GM18517 (cell line): ENCODE measurements at regions not wholly inside any gene's neighbourhood (a gene's known extent, or its start where the extent isn't known, plus 50 kb on each side); places are given as distances from the start of the nearest gene placed in this dataset.

Experiments used
- ATAC-seq: cut with Tn5 transposase; IDR thresholded peaks from one replicate; pipeline ENCODE4 v1.9.1; 2021; ENCODE audit warnings: mild to moderate bottlenecking, moderate library complexity; ENCODE audit not compliant: unreplicated experiment

DNA sequence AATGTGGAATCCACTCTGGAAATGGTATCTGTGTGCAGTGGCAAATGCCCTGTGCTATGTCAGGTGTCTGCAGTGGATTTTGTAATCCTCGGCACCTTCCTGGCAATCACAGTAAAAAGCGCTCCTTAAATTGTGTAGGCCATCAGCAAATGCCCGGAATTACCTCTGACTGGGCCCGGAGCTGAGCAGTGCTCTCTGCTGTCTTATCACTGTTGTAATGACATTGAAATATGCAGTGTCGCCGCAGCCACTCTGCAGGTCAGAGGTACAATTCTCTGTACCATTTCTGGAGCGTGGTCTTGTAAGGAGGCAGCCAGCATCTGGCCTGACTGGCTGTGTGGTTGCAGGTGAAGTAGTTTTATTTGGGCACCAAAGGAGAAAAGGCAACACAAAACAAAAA is 416.4 kb upstream of the MKI67 start:
- ATAC-seq = no peak

DNA sequence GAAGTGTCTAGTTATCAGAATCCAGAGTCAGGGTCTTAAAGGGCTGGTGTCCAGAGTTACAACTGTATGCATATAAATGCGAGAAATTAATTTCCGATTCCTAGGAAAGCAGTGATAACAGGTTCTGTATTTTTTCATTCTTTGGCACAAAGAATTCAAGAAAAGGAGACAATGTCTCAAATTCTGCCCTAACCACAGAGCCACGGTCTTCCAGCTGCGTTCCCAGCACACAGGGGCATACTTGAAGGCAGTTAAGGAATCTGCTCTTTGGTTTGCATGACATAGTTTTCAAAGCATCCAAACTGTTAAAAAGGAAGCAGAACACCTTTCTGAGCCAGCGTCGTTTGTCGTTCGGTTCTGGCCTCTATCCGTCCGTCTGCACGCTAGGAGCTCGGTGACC is 416.9 kb upstream of the MKI67 start:
- ATAC-seq = no peak

DNA sequence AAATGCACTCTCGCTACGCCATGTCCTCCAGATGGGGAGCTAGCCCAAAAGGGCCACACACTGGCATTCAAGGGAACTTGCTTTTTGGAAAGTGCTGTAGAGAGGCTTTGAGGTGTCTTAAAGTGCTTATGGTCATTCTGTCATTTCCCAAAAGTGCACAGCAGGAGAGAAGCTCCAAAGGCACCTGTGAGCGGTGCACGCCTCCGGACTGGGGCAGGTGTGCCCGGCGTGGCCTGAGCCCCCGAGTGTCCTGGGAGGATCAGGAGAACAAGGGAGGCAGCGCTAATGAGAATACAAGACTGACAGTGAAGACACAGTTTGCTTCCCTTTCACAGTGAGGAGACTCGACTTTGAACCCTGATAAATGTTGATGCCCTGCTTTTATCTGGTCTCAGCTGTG is 419.0 kb upstream of the MKI67 start:
- no peak for ATAC-seq

DNA sequence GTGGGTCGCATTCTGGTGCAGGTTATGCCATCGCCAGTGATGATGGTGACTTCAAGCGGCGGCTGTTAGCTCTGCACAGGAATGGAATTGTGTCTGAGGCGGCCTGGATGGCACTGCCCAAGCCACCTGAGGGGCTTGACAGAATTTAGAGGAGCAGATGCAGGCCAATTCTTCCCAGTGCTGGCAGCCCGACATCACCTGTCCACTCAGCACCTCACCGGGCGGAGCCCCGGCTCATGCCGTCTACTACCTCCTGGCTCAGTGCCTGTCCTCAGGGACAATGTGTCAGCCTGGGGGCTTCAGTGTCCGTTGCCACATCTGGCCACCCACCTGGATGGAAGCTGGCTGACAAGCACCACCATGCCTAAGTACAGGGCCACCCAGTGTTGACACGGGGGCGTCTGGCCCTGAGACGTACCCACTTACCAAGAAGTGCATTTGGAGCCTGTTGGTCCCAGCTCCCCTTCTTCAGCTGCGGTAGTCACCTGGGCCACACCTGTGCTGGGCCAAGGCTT is 420.5 kb upstream of the MKI67 start:
- no peak for ATAC-seq

DNA sequence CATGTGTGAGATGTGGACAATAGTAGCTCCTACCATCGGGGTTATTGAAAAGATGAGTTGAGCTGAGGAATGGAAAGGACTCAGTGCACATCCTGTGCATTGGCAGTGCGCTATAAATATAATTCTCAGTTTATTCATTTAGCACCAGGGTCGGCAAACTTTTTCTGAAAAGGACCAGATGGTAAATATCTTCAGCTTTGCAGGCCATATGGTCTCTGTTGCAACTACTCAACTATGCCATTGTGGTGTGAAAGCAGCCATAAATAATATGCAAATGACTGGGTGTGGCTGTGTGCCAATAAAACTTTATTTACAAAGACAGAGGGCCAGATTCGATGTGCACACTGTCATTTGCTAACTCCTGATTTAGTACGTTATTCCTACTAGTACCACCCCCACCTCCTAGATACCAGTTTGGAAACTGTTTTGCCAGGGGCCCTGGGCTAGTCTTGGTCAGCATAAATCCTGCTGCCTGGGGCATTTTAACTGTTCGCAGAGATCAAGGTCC is 422.9 kb upstream of the MKI67 start:
- no peak for ATAC-seq

DNA sequence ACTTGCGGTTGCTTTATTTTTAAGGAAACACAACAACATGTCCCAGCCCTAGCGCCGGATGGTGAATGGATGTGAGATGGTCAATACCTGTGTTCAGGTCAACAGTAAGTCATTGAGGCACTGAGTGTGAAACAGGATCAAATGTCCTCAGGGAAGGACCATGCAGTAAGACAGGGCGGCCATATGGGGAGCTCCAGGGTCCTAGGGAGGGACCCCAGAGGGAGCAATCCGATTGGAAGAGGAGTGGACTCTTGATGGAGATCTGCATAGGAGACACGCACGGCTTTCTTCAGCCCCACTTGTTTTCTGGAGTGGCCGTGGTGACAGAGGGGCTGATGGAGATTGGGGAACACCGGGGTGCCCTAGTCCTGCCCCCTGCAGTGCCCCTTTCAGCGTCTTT is 423.8 kb upstream of the MKI67 start:
- ATAC-seq = no peak

DNA sequence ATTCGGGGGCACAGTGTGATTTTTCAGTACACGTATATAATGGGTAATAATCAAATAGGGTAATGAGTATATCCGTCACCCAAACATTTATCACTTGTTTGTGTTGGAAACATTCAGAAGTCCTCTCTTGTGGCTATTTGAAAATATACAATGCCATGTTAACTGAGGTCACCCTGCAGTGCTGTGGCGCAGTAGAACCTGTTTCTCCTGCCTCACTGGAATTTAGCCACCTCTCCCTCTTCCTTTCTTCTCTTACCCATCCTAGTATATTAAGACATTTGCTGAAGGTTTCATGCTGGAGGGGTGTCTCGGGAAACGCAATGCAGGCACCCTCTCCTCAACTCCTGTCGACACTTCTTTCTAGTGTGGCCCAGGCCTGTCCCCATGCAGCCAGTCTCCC is 425.3 kb upstream of the MKI67 start:
- no peak for ATAC-seq

DNA sequence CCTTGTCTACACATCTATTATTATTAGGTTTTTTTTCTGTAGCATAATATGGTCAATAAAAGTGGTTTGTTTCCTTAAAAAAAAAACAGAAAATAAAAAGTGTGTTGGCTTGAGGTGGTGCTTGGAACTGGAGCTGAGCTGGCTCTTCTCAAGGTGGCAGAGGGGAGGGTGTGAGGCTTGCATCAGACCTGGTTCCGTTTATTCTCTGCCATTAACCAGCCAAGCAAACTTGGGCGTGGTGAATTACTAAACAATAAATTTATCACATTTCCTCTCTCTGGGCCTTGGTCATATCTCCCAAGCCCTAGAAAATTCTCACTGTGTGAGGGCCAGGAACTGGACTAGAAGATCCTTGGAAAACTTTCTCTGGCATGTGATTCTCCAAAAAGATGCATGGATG is 427.5 kb upstream of the MKI67 start:
- no peak for ATAC-seq

DNA sequence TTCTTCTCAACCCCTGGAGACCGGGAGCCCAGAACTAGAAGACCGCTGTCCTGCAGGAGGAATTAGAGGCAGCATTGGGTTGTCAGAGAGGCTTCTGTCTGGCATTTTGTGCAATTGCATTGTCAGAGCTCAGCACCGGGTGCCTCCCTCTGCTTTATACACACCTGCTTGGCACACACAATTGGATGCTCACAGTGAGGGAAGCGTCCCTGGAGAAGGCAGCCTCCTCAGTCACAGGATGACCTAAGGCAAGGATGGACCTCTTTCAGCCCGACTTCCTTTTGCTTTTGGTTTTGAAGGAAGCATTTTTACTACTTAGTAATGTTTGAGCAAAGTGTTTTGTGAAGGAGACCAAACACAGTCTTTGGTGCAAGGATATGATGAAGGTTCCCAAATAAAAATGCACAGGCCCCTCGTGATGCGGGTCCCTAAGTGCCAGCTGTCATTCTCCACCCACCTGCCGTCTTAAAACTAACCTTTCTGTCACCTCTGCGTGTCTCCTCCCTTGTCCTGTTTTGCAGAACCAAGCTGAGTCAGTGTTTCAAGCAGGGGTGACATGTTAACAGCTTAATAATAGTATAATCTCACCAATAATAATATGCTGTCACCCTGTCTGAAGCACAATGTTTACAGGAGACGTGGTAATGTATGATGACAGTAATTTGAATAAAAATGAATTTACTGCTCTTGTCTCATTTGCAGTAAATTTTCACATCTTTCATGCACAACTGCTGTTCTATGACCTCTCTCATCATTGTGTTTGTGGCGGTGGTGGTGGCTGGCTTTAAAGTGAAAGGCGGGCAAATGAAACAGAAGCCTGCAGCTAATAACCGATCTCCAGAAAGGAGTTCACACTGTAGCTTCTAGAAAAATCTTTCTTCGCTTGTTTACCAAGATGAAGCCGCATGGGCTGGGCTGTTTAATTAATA is 430.2 kb upstream of the MKI67 start:
- no peak for ATAC-seq

DNA sequence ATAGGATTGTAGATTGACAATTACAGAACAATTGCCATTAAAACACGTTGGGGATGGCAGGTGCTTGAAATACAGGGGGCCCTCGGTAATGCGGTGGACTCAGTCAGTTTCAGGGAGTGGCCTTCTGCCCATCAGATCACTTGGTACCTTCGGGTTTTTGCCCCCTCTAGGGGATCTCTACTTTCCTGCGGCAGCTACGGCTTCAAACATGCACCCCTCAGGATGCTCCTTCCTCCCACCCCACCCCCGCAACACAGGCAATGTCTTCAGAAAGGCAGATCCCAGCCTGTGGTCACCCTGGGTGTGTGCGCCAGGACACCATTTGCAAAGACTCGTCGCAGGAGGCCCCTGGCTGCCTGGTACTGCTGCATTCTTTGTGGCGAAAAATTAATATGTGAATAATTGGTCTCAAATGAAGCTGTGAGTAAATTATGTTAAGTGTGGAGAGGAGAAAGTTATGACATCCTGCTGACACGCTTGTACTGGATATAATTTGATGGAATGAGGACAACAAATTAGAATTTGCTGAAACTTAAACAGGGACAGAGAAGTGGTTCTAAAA is 431.0 kb upstream of the MKI67 start:
- ATAC-seq = no peak

DNA sequence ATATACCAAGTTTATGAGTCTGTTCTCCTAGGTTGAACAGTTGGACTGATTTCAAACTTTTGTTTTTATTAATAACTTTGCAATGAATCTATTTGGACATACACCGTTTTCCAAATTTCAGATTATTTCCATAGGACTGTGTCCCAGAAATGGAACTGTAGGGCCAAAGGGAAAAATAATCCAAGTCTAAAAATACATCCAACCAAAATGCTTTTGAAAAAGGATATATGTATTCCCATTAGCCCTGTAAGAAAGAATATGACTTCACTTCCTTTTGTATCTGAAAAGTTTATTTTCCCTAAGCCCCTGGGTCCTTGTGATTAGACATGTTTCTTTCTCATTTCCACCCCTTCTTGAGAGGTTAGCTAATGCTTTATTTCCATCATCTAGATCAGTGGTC is 434.2 kb upstream of the MKI67 start:
- ATAC-seq = no peak

DNA sequence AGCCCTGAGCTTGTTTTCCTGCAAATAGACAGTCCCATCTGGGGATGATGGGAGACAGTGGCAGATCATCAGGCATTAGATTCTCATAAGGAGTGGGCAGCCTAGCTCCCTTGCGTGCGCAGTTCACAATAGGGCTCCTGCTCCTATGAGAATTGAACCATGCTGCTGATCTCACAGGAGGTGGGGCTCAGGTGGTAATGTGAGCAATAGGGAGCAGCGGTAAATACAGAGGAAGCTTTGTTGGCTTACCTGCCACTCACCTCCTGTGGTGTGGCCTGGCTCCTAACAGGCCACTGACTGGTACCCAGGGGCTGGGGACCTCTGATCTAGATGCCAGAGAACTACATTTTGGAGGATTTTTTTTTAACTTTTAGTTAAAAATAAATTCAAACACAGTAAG is 434.8 kb upstream of the MKI67 start:
- ATAC-seq = no peak

DNA sequence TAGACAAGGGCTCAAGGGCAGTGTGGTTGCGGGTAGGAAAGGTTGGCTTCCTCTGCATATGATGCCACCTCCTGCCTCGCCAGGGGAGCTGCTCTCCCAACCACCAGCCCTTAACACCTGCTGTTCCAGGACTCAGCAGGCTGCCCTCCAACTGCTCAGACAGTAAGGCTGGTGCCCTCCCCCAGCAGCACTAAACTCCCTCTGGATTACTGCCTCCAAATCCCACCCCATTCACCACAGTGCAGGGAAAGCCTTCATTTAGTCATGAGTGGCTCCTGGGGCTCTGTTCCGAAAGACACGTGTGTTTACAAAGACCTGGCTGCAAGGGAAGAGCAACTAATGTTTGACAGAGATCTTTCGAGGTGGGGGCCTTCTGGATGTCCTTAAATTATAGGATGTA is 437.2 kb upstream of the MKI67 start:
- ATAC-seq = no peak

DNA sequence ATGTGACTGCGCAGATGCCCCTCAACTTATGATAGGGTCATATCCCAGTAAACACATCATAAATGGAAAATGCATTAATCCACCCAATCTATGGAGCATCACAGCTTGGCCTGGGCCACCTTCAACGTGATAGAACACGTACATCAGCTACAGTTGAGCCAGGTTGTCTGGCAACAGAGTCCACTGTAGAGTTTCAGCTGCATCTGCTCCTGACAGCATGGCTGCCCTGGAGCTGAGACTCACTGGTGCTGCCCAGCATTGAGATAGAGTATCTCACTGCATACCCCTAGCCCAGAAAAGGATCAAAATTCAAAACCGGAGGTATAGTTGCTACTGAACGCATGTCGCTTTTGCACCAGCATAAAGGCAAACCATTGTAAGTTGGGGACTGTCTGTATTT is 437.7 kb upstream of the MKI67 start:
- no peak for ATAC-seq

DNA sequence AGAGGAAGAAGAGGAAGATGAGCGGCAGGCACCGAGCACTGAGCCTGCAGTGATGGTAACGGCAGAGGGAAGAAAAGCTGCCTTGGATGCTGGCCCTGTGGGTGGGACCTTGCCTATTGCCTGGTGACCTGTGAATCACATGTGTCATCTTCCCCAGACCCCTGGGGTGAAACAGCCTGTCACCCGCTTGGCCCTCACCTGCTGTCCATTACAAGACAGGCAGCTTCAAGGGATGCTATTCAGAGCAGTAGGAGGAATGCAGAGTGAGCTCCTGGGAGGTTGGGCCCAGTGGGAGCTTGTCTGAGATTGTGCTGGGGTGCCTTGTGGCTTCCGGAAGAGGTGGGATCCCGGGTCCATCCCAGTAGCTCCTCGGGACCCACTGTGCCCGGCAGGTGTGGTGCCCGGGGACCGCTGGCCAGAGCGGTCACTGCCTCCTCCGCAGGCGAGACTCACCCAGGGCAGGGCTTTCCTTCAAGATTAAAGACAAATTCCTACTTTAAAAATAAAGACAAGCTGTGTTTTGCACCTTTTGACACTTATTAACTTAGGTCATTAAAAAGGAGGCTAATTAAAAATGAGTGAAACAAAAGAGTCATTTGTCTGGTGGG is 440.2 kb upstream of the MKI67 start:
- ATAC-seq = no peak

DNA sequence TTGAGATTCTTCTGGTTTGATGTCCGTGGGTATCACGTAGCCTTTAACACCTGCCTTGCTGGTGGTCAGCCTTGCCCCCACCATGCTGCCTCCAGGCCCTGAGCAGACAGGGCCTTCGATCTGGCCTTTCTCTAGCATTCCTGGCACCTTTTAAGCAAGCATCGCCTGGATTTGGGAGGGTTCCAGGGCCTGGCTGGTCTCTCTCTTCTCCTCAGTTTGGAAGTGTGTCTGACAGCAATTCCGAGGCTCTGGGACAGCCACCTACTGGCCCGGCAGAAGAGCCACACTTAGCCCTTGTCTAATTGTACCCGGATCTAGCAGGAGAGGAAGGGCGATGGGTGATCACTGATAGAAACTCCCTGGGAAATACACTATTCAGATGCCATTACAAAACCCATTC is 441.3 kb upstream of the MKI67 start:
- no peak for ATAC-seq

DNA sequence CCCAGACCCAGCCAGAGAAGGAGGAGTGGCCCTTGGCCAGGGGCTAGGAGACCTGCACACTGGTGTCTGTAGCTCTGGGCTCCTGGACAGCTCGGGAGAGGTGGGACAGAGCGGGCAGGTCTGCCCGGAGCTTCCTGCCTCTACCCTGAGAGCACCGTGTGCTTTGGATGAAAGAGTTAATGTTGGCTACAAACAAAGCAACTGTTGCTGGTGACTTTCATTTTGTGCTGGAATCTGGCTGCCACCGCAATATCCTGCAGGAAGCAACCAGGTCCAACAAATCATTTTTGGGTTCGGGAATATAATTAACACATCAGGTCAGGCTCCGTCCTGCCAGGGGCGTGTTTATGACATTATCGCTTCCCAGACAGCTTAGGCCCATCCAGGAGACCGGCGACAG is 441.8 kb upstream of the MKI67 start:
- ATAC-seq = no peak

DNA sequence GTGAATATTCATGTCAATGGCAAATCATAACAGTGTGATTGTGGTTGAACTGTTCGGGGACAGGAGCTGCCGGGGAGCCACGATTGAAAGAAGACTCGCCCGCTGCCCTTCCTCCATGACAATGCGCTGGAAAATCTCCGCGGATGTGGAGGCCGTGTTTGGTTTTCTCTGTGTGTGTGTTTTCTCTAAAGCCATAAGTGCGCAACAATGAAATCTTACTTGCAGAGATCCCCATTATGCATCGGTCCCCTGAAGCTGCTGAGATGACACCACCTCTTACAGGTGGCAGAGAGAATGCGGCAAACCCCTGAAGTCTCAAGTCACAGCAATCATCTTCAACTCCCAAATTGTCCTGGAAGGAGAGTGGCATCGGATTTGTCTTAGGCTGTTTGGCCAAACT is 442.3 kb upstream of the MKI67 start:
- ATAC-seq = no peak

DNA sequence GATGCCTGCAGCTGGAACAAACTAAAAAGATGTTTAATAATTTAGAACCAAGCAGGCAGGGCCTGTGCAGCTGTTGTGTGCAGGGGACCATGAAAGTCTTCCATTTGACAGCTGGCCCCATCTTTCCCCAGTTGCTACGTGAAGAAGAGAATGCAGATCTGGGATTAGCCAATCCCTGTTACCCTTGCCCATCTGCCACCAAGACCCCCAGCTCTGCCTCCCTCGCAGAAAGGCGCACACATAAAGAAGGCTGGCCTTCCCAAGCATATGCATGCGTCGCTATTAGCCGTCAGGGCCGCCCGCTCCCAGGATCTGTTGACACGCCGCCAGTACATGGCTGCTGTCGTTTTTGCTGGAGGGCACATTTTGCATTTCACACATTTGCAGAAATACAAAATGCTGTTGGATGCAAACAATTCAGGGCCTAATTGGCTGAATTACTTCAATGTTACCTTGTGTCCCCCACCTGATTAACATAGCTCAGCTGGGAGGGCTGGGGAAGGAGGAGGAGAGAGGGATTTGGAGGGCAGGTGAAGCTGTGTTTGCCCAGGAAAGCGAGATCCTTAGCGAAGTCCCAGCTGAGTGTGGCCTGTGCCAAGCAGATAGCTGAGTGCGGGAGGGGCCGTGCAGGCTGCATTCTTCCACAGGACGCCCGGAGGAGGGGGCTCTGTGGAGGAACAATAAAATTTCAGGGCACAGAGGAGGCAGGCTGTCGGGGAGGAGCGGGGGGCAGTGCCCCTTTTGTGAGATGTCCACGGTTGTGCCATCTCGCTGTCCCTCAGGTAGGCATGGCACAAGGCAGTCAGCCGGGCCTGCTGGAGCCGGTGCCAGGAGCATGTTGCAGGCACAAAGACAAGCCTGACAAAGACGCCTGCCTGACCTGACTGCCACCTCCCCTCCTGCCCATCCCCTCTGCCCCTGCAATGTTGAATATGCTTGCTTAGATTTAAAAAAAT is 443.0 kb upstream of the MKI67 start:
- no peak for ATAC-seq

DNA sequence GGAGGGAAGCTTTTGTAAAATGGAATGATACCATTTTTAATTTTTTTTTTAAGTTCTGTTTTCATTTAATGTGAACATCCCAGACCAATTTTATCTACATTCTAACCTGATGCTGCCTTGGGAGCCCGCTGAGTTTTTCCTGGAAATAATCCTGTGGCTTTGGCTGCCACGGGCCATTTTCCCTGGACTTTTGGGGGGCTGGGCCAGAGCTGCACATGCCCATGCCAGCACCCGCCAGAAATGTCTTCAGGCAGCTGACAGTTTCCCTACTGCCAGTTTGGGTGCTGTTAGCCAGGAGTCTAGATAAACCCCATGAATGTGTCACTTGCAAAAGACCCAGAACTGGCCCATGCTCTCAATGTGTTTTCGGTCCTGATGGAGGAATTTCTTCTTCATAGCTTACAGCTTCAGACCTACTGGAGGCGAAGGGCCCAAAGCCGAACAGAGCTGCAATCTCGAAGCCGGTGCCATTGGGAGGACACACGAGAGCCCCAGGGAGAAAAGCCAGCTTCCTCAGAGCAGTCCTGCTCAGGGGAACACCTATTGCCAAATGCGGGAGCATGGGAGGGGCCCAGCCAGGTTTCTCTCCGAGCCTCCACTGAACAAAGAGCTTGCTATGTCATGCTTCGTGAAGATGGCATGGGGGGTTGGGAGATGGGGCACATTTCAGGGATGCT is 444.2 kb upstream of the MKI67 start:
- no peak for ATAC-seq
